ENCODE measurements at regions not wholly inside any gene's neighbourhood (a gene's known extent, or its start where the extent isn't known, plus 50 kb on each side); places are given as distances from the start of the nearest gene placed in this dataset.

DNA sequence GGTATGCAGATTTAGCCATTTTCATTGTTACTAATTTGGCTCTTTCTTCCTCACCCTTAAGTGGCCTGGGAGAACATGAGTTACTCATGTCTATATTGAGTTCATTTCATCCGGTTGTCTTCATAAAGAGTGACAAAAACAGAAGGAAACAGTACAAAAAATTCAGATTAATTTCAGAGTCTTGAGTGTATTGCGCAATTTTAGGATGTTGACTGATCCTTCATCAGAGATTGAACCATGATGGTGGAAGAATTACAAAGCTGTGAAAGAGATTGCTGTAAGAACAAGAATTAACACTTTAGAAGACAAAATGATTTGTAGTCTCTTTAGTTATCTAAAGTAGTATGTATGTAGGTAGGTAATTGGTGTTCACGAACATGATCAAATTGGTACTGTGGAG, 194.0 kb upstream of the PPP1R3A start:
- no peak for DNase-seq (ENCODE audit: low spot score)

DNA sequence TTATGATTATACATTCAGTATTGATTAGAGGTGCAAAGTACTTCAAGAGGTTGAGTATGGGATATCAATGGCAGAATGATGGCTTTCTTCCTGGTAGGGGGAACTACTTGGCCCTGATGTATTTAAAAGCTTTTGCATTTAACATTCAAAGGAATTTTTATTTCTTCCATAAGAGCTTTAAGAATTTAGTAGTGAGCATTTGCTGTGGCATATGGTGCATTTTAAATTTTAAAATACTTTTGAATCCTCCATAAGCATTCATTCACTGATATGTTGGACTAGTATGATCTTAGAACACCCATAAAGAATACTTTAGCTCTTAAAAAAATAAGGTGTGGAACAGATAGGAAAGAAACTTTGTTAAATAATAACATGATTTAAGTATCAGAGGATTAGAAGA, 191.9 kb upstream of the PPP1R3A start:
- no peak for DNase-seq (ENCODE audit: low spot score)

DNA sequence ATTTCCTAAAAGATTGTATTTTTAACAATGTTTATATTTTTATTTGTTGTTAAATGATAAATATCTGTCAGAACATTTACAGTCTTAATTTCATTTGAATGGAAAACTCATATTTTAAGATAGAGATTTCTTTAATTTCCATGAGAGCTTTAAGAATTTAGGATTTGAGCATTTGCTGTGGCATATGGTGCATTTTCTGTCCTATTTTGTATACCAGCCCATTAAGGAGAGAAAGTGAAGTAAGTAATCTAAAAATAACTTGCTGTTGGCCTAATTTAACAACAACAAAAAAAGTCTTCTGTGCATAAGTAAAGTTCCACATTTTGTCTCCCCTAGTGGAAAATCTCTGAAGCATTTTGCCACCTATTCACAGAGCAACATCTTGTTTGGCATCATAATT, 190.9 kb upstream of the PPP1R3A start:
- no peak for DNase-seq (ENCODE audit: low spot score)

DNA sequence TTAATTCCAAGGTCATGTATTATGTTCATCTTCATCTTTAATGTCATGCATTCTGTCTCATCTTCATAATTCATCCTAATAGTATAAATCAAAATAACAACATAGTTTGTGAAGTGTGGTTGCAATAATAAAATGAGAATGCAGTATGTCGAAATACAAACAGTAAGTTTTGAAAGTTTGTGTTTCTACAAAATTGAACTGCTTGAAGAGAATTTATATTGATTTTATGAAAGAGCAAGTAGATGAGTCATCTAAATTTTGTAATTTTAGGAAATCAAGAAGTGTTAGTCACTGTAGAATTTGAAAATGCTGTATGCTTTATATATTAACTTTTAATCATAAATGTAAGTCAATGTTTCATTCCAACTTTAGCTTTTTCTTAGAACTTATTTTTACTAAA, 190.5 kb upstream of the PPP1R3A start:
- no peak for DNase-seq (ENCODE audit: low spot score)

DNA sequence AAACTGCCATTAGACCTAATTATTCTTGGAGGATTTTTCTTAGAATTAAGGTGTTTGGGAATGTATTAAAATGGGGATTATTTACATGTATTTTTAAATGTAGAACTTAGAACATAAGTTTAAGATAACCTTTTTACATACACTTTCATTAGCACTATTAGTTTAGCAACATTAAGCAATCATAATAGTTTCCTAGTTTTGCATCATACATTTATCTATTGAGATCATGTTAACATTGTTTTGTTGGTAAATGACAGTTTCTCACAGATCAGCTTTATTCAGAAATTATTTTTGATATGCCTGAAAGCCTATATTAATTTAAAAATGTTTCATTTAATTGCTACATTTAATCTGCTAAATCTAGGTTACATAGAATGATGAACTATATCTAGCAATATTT, 189.7 kb upstream of the PPP1R3A start:
- no peak for DNase-seq (ENCODE audit: low spot score)

DNA sequence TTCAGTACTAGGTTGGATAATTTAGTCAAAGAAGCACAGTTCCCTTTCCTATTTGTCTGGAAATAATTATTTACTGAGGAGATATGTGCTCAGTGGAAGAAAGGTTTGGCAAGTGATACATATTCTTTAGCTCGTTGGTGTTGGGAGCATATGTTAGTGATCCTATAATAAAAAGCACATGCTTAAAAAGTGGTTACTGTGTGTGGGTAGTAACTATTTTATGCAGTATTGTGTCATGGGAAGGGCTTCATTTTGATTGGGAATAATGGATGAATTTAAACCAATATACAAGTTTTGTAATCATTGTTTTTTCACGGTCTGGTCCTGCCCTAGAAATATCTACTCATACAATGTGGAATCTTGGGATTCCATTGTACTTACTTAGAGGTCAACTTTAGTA, 188.7 kb upstream of the PPP1R3A start:
- no peak for DNase-seq (ENCODE audit: low spot score)

DNA sequence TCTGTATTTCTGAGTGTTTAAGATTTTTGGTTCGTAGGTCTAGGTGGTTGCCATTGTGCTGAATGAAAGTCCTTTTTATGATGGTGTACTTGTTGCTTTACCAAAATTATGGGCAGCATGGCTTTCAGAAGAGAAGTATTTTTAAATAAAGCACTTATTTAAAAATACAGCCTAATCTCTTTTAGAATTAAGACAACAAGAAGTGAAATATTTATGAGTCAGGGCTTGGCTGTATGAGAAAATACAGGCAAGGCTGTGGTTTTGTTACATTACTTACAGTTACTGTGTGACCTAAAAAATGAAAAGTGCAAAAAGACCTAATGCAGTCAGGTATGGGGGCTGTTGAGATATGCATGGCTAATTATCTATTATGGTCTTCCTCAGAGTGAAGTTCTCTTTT, 185.2 kb upstream of the PPP1R3A start:
- DNase-seq (ENCODE audit: low spot score) = no peak

DNA sequence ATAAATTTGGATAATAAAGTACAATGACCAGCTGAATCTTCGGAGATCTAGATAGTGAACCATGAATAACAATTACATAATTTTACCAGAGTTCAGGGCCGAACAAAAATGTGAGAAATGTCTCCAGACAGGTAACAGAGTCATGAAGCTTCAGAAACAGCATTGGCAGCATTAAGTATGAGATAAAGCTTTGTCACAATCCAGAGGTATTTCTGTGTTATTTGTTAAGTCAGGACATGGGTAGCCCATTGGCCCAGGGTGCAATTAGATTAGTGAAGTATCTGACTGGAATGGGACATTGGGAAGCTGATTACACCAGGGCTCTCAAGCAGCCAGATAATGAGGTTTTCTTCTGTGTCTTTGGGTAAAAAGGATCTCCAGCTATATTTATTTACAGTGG, 184.2 kb upstream of the PPP1R3A start:
- DNase-seq (ENCODE audit: low spot score) = no peak

DNA sequence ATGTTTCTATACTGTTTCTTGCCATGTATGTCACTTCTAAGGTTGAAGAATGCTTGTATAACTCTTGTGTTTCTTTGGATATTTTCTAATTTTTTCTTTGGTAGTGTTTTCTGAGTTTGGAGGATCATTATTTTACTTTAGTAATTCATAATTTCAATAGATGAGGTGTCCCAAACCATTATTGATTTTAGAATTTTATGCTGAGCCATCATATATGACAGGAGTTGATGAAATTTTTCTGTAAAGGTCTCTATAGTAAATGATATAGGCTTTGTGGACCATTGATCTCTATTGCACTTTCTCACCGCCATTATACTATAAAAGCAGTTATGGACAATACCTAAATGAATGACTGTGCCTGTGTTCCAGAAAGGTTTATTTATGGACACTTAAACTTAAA, 183.3 kb upstream of the PPP1R3A start:
- DNase-seq (ENCODE audit: low spot score) = no peak

DNA sequence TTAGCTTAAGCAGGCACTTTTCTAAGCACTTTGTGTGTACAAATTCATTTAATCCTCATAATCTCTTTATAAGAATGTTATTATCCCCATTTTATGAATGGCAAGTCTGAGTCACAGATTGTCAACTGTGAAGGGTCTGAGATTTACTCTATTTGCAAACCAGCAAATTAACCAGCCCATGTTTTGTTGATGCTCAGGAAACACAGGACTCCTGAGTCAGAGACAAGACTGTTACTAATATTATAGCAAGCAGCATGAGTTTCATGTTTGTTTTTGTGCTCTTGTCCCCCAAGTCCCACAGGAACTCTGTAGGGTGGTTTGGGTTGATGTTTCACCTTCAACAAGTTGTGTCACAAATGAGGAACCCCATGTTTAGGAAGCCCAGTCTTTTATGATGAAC, 182.0 kb upstream of the PPP1R3A start:
- DNase-seq (ENCODE audit: low spot score) = no peak

DNA sequence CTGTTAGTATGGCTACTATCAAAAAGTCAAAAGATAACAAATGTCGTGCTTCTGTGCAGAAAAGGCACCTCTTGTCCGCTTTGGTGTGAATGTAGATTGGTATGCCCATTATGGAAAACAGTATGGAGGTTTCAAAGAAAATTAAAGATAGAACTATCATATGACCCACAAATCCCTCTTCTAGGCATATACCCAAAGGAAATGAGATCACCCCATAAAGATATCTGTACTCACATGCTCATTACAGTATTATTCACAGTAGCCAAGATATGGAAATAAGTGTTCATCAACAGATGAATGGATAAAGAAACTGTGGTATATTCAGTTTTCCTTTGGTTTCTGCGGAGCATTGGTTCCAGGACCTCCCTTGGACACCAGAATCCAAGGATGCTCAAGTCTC, 180.5 kb upstream of the PPP1R3A start:
- DNase-seq (ENCODE audit: low spot score) = no peak

DNA sequence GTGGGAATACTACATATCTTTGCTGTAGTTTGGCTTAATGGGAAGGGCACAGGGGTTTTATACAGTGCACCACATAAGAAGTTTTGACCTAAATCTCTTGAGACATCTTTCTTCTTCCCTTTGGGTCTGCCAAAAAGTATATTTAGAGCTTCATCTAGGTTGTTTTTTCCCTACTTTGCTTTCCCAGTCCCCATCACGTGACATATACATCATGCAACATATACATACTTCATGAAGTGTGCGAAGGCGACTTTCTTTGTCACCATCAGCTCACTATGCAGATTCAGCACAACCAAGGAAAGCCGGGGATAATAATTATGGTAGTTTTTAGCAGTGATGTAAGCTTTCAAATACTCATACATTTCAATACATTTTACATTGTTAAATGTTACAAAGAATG, 177.1 kb upstream of the PPP1R3A start:
- no peak for DNase-seq (ENCODE audit: low spot score)

DNA sequence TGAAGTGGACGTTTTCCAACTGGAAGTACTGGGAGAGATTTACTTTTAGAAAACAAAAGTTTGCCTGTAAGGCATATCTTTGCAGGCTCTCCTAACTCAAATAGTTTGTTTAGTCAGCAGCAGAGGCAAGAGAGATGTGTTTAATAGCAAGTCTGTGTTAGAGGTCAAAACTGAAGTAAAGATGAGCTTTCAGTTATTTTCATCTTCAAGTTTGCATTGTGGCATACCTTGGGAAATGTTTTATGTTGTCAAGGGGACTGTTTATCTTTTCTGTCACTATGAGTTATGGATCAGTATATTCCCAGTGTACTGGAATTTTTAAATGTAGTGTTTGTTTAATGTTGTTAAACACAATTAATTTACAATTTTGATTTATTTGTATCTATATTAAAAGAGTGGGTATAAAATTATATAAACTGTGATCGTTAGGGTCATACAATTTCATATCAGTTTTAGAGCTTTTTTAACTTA, 169.7 kb upstream of the PPP1R3A start:
- no peak for DNase-seq (ENCODE audit: low spot score)

DNA sequence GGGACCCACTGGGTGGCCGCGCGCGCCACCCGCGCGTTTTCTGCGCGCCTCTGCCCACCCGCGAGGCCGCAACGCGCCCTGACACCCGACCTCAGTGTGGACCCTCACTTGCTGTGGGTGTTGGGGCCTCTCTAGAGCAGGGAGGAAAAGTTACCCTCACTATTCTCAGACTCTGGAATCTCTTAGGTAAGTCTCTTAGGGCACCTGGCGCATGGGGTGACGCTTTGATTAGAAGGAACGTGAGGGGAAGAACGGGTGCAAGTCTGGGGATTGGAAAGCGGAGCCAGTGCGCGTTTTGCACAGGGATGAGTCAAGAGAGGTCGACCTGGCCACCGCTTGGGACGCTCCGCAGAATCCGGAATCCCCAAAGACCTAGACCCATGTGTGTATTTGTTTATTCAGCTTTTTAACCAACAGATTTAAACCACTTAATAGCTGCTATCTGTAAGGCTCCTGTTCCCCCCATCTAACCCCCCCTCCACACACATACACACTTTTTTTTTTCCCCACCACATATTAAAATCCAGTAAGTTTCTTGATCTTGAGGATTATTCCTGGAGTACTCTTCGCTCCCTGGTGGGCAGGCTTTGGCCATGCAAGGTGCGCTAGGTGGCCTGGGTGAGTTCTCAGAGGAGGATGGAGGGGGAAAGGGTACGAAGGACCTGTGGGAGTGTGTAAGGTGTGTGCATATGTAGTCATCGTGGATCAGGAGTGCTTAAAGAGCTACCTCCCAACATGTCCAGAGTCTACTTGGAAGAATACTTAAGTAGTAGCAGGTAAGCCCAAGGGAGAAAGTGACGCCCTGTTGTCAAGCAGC, 169.1 kb upstream of the PPP1R3A start:
- no peak for DNase-seq (ENCODE audit: low spot score)

DNA sequence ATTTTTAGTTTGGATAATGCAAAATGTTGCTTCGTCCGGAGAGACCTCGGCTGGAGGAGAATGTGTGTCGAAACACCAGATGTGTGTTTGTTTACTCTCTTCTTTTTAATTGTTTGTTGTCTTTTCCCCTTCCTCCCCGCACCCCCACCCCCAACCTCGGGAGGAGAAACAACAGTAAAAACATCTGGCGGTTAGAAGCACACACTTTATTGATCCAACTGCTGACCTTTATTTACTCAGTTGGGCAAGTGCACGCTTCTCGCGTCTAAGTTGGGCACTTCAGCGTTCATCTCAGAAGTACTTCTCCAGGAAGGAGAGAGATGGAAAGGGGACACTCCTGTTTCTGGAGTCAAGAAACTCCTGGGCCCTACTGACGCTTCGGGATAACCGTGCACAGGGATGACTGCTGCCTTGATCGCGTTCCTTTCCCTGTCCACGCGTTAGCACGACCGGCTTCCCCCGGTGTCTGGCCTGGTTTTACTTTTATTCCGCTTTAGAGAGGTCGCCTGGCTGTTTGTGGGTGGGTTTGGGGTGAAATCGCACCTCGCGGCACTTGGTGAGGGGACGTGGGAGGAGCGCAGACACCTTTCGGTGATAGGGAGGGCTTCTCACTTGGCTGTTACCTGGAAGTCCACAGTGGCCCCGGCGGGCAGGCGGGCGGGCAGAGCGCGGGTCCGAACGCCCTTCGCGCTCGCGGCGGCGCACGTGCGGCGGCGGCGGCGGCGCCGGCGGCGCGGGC, 168.3 kb upstream of the PPP1R3A start:
- no peak for DNase-seq (ENCODE audit: low spot score)

DNA sequence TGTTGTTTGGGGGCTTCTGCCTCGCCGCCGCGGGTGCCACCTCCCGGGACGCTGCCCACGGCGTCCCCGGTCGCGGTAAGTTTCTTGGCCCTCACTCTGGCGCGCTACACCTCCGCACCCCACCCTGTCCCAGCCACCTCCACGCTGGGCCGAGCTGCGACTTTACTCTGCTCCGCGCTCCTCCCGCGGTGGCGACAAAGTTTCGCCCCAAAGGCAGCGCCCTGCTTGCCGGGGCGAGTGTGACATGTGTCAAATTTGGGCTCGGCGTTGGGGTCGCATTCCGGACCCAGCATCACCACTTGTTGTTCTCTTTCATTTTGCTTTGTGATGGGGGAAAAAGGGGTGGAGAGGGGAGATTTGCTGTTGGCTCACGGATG, 167.7 kb upstream of the PPP1R3A start:
- no peak for DNase-seq (ENCODE audit: low spot score)

DNA sequence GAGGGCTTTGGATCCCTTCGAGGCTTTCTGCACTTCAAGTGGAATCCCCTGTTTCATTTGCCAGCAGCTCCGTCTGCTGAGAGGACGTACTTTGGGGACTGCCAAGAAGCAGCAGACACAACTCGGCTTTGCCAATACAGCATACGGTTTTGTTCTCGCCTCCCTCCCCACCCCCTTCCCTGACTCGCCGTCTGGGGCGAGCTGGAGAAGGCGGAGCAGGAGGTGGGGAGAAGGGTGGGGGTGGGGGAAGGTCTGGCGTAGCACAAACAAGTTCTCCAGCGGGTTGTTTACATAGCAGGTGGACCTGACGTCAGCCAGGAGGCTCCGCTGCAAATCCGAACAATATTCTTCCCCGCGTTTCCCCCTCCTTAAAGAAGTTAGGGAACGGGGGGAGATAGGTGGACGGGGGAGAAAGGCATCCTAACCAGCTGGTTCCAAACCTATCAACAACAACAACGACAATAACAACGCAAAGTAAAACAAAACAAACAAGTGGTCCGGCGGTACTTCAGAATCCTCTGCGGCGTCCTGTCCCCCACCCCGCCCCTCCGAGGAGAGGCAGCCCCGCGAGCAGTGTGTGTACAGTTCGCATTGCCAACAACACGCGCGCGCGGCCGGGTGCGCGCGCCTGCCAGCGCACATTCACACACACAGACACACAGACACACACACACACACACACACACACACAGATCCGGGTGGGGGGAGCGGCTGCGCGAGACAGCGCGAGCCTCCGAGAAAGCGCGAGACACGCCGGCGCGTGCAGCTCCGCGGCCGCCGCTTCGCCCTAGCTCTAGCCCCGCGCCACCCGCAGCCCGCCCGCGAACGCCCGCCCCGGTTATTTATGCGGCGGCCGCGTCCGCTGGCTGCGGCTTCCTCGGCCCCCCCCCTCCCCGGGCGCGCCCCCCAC, 167.0 kb upstream of the PPP1R3A start:
- DNase-seq (ENCODE audit: low spot score) = peak; percentile 20

DNA sequence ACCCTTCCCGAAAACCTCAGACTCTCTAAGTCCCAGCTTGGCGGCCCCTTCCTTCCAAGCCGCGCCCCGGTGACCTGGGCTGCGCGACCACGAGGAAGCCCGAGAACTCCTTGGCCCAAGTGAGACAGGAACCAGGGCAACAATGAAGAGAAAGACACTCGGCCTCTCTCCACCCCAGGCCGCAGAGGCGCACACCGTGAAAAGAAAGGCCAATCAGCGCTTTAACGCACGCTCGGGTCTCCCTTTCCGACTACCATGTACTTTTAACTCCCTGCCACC, 166.4 kb upstream of the PPP1R3A start:
- no peak for DNase-seq (ENCODE audit: low spot score)

DNA sequence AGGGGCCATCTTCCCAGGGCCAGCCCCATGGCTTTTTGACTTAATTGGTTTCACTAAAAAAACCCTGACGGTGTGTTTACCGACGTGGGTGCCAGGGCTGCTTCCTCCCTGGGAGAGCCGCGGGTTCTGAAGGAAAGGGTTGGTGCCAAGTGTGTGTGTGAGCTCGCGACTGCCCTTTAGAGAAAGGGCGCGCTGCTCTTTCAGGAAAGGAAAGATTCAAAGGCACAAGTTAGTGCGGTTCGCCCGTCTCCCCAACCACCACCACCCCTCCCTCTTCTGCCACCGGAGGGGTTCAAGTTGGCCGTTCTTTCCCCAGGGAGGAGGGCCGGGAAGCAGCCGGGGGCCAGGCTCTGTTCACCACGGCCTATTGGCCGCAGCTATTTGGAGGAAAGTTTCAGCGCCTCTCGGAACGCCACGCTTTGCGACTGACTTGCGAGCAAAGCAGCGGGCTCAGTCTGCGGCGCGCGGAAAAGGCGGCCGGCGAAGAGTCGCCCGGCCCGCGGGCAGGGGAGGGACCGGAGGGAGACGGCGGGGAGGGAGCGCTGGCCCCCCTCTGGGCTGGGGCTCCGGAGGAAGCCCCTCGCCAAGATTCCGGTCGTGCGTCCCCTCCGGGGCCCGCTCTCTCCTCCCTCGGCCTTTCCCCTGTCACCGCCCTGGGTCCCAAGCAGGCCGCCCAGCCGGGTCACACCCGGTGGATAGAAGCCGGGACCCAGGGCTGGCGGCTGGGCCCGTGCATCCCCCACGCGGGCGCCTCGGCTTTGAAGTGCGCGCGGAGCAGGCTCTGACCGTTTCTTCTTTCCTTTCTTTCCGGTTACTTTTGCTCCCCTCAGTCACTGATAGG, 165.9 kb upstream of the PPP1R3A start:
- no peak for DNase-seq (ENCODE audit: low spot score)

DNA sequence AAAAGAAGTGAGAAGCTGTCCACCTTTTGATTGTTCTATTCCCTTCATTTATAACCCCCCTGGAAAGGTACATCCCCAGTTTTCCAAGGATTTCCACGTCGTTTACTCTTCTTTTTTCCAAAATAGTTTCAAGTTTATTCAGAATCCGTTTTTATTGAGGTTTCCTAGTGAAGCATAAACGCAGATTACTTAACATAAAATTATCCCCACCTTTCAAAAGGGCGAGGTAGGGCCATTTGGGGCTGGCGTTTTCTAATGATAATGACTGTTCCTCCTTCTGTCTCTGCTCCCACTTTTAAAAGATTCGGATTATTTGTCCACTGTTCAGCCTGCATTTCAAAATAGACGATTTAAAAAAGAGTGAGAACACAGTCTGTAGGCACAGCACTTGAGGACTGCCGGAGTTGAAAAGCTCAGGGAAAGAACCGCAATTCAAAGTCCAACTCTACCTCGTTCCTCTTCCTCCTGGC, 165.2 kb upstream of the PPP1R3A start:
- DNase-seq (ENCODE audit: low spot score) = no peak

DNA sequence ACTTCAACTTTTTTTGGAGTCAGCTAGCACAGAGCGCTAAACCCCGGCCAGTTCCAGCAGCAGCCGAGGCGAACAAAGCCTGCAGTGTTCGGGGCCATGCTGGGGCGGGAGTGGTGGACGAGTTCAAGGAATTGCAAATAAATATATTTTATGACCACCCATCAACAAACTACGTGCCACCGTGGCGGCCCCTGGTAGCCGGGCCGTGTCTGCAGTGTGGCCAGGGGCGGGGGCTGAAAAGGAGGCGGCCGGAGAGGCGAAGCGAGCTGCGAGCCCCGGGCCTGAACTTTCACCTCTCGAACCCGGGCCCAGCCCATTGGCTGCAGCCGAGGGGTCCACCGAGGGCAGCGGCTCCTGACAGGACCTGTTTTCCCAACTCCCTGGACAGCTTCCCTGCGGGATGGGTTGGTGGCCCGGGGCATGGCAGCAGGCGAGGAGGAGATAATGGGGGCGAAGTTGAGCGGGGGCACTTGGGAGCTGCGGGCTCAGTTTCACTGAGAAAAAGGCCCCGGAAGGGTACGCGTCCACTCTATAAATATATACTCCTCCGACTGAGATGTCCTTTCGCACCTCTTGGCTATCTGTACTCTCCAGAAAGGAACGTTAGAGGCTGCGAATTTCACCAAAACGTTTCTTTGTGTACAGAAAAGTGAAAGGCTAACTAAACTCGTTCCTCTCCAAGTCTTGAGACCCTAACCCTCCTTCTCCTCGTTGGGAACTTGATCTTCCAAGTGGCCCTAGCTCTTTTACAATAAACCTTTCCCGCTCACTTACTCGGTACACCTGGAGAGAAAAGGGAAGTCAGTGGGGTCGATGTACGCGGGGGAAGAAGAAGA, 164.6 kb upstream of the PPP1R3A start:
- DNase-seq (ENCODE audit: low spot score) = no peak
